ENCODE measurements at regions not wholly inside any gene's neighbourhood (a gene's known extent, or its start where the extent isn't known, plus 50 kb on each side); places are given as distances from the start of the nearest gene placed in this dataset.

- Histone ChIP-seq H3K36me3 (no peaks in the 10 kb centered on the region), H3K27me3 (replicated peaks; ENCODE audit: insufficient read depth) (no peaks in the 10 kb centered on the region), H3K4me1 (ENCODE audit: control insufficient read depth in 1 of 2, low read depth in 2 of 2) (peaks cover 7 to 16% of the 10 kb centered on the region in 2 donors), H3K9me3 (no peaks in the 10 kb centered on the region), H3K4me3 (no peak overlapping the region), H3K27ac (peak overlapping the region in 1 of 2 donors; percentile 44)
- ATAC-seq (ENCODE audit: insufficient number of reproducible peaks, low FRiP score, low read depth) (no peak), DNase-seq (ENCODE audit: low spot score) (no peak)
- TF ChIP-seq CTCF (IDR thresholded peaks at IDR 0.05) = no peak
These were observed 182.4 kb downstream of the IRX1 start for GRCh38 chr5:3778000-3778550.

GRCh38 chr5:3778945-3779344 lies 183.3 kb downstream of the IRX1 start:
- peak overlapping the region in 1 of 2 donors; percentile 44 for H3K27ac ChIP-seq
- H3K9me3 ChIP-seq = no peaks in the 10 kb centered on the region
- peak overlapping the region; percentile 21 for H3K4me3 ChIP-seq
- H3K27me3 ChIP-seq (replicated peaks; ENCODE audit: insufficient read depth) = no peaks in the 10 kb centered on the region
- peaks cover 7 to 16% of the 10 kb centered on the region in 2 donors for H3K4me1 ChIP-seq (ENCODE audit: control insufficient read depth in 1 of 2, low read depth in 2 of 2)
- no peak for TF ChIP-seq CTCF (IDR thresholded peaks at IDR 0.05)
- ATAC-seq (ENCODE audit: insufficient number of reproducible peaks, low FRiP score, low read depth) (no peak), DNase-seq (ENCODE audit: low spot score) (no peak)
- no peaks in the 10 kb centered on the region for H3K36me3 ChIP-seq

DNA sequence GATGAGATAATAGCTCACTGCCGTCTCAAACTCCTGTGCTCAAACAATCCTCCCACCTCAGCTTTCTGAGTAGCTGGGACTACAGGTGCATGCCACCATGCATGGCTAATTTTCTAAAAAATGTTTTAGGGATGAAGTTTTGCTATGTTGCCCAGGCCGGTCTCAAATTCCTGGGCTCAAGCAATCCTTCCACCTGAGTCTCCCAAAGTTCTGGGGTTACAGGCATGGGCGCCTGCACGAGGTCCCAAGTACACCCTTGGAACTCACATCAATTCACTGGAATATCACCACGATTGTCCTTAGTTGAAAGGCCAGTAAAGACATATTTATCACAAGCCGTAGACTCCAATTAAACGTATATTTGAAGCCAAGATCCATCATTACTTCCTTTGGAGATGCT lies 184.6 kb downstream of the IRX1 start:
- no peaks in the 10 kb centered on the region for H3K36me3 ChIP-seq
- no peak overlapping the region for H3K27ac ChIP-seq
- TF ChIP-seq CTCF (IDR thresholded peaks at IDR 0.05) = no peak
- peaks cover 7 to 16% of the 10 kb centered on the region in 2 donors for H3K4me1 ChIP-seq (ENCODE audit: control insufficient read depth in 1 of 2, low read depth in 2 of 2)
- no peaks in the 10 kb centered on the region for H3K9me3 ChIP-seq
- no peak for DNase-seq (ENCODE audit: low spot score)
- H3K4me3 ChIP-seq = no peak overlapping the region
- ATAC-seq (ENCODE audit: insufficient number of reproducible peaks, low FRiP score, low read depth) = no peak
- H3K27me3 ChIP-seq (replicated peaks; ENCODE audit: insufficient read depth) = no peaks in the 10 kb centered on the region

- peaks cover 7 to 16% of the 10 kb centered on the region in 2 donors for H3K4me1 ChIP-seq (ENCODE audit: control insufficient read depth in 1 of 2, low read depth in 2 of 2)
- no peaks in the 10 kb centered on the region for H3K9me3 ChIP-seq
- no peaks in the 10 kb centered on the region for H3K27me3 ChIP-seq (replicated peaks; ENCODE audit: insufficient read depth)
- no peak for TF ChIP-seq CTCF (IDR thresholded peaks at IDR 0.05)
- no peaks in the 10 kb centered on the region for H3K36me3 ChIP-seq
- DNase-seq (ENCODE audit: low spot score) (no peak), ATAC-seq (ENCODE audit: insufficient number of reproducible peaks, low FRiP score, low read depth) (no peak)
- H3K27ac ChIP-seq = no peak overlapping the region
- no peak overlapping the region for H3K4me3 ChIP-seq
These were observed 185.3 kb downstream of the IRX1 start for GRCh38 chr5:3780907-3781306.

DNA sequence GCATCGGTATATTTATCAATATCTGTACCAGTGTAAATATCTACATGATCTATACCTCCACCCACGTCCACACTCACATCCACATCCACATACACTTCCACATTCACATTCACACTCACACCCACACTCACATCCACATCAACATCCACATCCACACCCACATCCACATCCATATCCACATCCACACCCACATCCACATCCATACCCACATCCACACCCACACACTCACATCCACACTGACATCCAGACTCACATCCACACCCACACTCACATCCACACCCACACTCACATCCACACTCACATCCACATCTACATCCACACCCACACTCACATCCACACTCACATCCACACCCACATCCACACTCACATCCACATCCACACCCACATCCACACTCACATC lies 189.2 kb downstream of the IRX1 start:
- no peak for ATAC-seq (ENCODE audit: insufficient number of reproducible peaks, low FRiP score, low read depth)
- Histone ChIP-seq H3K27me3 (replicated peaks; ENCODE audit: insufficient read depth) (no peaks in the 10 kb centered on the region), H3K9me3 (no peaks in the 10 kb centered on the region), H3K4me3 (no peak overlapping the region), H3K27ac (no peak overlapping the region), H3K4me1 (ENCODE audit: control insufficient read depth in 1 of 2, low read depth in 2 of 2) (no peaks in the 10 kb centered on the region), H3K36me3 (no peaks in the 10 kb centered on the region)
- TF ChIP-seq CTCF (IDR thresholded peaks at IDR 0.05) = no peak
- no peak for DNase-seq (ENCODE audit: low spot score)

Measured in thoracic aorta (tissue), 2 donors.